Upper lobe of right lung (tissue), 1 donor: ENCODE measurements at regions not wholly inside any gene's neighbourhood (a gene's known extent, or its start where the extent isn't known, plus 50 kb on each side); places are given as distances from the start of the nearest gene placed in this dataset.

Experiments
- ATAC-seq: fragments of 200-7000 bp; cut with Tn5 transposase; one replicate; pipeline ENCODE4 v1.9.1; 2020; ENCODE audit warnings: mild to moderate bottlenecking, moderate library complexity
- DNase-seq: peaks from one replicate; pipeline ENCODE4 v3.0.0-alpha.2; 2020
- H3K27ac ChIP-seq: fragments of 200-600 bp; one replicate; pipeline ENCODE4 v1.8.0; 2022
- H3K27me3 ChIP-seq: fragments of 200-600 bp; one replicate; pipeline ENCODE4 v1.8.0; 2022; ENCODE audit warnings: mild to moderate bottlenecking
- H3K36me3 ChIP-seq: fragments of 200-600 bp; one replicate; pipeline ENCODE4 v1.8.0; 2022
- H3K4me1 ChIP-seq: fragments of 200-600 bp; one replicate; pipeline ENCODE4 v1.8.0; 2022
- H3K4me3 ChIP-seq: fragments of 200-600 bp; one replicate; pipeline ENCODE4 v1.8.0; 2022; ENCODE audit warnings: mild to moderate bottlenecking
- H3K9me3 ChIP-seq: fragments of 200-600 bp; one replicate; pipeline ENCODE4 v1.8.0; 2022
- CTCF ChIP-seq: fragments of 200-600 bp; IDR thresholded peaks from one replicate; pipeline ENCODE4 v1.8.0; 2022; ENCODE audit warnings: antibody characterized with exemption
- intact Hi-C: fragments of 100-400 bp; cut with DNase I; formaldehyde crosslinking; loops from one replicate; pipeline ENCODE4 v1.11.0; 2022
- donor health status: DM: no; HTN: yes; CAD: no; lungs with severe emphysema.

- Histone ChIP-seq H3K27me3 (no peaks in the 10 kb centered on the region), H3K27ac (no peak overlapping the region), H3K36me3 (no peaks in the 10 kb centered on the region), H3K9me3 (no peaks in the 10 kb centered on the region), H3K4me3 (no peak overlapping the region), H3K4me1 (no peaks in the 10 kb centered on the region)
- no peak for DNase-seq
- no peak for TF ChIP-seq CTCF
- intact Hi-C loops, result no loop called here
- no peak for ATAC-seq
Observed at GRCh38 chr14:26363689-26364088, 234.1 kb downstream of the NOVA1 start.

DNA sequence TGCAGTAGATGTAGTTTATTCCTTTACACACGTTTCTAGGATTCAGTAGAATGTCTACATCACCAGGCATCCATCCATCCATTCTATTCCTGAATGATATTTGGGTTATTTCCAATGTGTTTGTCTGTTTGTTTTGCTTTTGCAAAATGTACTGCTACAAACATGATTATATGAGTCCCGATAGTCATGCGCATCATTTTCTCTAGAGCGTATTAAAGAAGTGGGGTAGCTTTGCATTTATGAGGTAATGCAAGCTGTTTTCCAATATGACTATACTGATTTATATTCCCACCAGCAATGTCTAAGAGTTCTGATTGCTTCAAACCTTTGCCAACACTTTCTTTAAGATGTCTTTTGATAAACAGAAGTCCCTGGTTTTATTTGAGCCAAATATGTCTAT, 253.2 kb downstream of the NOVA1 start:
- Histone ChIP-seq H3K36me3 (no peaks in the 10 kb centered on the region), H3K27ac (no peak overlapping the region), H3K4me3 (no peak overlapping the region), H3K9me3 (no peaks in the 10 kb centered on the region), H3K4me1 (no peaks in the 10 kb centered on the region), H3K27me3 (no peaks in the 10 kb centered on the region)
- intact Hi-C loops, result no loop called here
- no peak for TF ChIP-seq CTCF
- no peak for DNase-seq
- no peak for ATAC-seq

DNA sequence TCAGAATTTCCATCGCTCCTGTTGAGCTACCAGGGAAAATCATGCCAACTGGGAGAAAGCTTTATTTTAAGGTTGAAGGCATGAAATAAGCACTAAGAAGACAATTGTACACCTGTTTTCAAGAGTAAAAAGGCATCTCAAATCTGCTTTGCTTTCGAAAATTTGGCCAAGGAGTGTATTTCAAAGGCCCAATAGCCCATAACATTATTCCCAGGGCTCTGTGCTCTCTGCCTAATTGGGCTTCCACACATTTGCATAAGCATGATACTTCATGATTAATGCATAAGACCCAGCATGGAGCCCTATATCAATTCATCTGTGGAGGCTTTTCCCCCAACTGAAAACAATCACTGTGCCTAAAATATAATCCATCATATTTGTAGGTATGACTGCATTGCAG, 258.5 kb downstream of the NOVA1 start:
- TF ChIP-seq CTCF, result no peak
- DNase-seq (no peak), ATAC-seq (no peak)
- Histone ChIP-seq H3K27me3 (no peaks in the 10 kb centered on the region), H3K9me3 (no peaks in the 10 kb centered on the region), H3K4me1 (no peaks in the 10 kb centered on the region), H3K4me3 (no peak overlapping the region), H3K27ac (no peak overlapping the region), H3K36me3 (no peaks in the 10 kb centered on the region)
- intact Hi-C loops, result no loop called here

DNA sequence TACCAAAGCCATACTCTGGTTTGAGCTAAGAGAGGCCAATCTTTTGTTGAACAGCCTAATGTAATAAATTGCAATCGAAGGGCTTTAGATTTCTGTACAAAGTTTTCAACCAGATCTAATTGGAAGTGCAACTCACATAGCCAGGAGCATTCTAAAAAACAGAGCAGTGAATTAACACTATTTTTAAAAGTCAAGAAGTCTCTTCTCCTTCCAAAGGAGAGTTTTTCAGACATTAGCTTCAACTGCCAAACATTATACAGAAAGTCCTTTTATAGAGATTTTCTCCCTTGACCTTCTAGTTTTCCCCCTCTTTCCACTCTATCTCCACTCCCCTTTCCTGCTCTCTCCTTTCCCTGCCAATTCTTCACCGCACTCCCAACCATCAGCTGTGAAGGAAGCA, 259.6 kb downstream of the NOVA1 start:
- no peak overlapping the region for H3K27ac ChIP-seq
- H3K27me3 ChIP-seq, result no peaks in the 10 kb centered on the region
- no peak overlapping the region for H3K4me3 ChIP-seq
- no peaks in the 10 kb centered on the region for H3K9me3 ChIP-seq
- H3K36me3 ChIP-seq, result no peaks in the 10 kb centered on the region
- no peaks in the 10 kb centered on the region for H3K4me1 ChIP-seq
- no peak for TF ChIP-seq CTCF
- no peak for ATAC-seq
- no peak for DNase-seq
- intact Hi-C loops, result no loop called here

GRCh38 chr14:26334288-26334687, 263.5 kb downstream of the NOVA1 start:
- Histone ChIP-seq H3K36me3 (no peaks in the 10 kb centered on the region), H3K4me1 (no peaks in the 10 kb centered on the region), H3K27ac (no peak overlapping the region), H3K27me3 (no peaks in the 10 kb centered on the region), H3K4me3 (no peak overlapping the region), H3K9me3 (no peaks in the 10 kb centered on the region)
- no peak for TF ChIP-seq CTCF
- no peak for DNase-seq
- ATAC-seq, result no peak
- intact Hi-C loops, result no loop called here

- intact Hi-C loops, result no loop called here
- ATAC-seq (no peak), DNase-seq (no peak)
- Histone ChIP-seq H3K36me3 (no peaks in the 10 kb centered on the region), H3K4me1 (no peaks in the 10 kb centered on the region), H3K4me3 (no peak overlapping the region), H3K27me3 (no peaks in the 10 kb centered on the region), H3K27ac (no peak overlapping the region), H3K9me3 (no peaks in the 10 kb centered on the region)
- no peak for TF ChIP-seq CTCF
Observed at GRCh38 chr14:26332966-26333365, 264.9 kb downstream of the NOVA1 start.
